ENCODE measurements at regions not wholly inside any gene's neighbourhood (a gene's known extent, or its start where the extent isn't known, plus 50 kb on each side); places are given as distances from the start of the nearest gene placed in this dataset.

DNA sequence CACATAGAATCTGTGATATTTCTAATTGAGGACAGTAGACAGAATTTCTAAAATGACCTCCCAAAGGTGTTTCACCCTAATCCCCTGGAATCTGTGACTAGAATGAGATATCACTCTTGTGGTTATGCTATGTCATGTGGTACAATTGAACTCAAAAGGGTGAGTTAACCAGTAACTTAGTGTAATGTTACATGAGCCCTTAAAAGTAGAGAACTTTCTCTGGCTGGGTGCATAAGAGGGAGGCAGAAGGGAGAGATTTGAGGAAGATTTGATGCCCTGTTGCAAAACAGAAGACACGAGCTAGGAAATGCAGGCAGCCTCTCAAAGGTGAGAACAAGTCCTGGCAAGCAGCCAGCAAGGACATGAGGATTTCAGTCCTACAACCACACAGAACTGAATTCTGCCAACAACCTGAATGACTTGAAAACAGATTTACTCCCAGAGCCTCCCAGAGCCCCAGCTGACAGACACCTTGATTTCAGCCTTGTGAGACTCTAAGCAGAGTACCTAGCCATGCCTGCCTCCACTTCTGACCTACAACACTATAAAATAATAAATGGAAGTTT lies 160.3 kb downstream of the MTHFS start:
- H3K79me2 ChIP-seq (ENCODE audit: insufficient read depth): no peaks in the 10 kb centered on the region
- H3K9me3 ChIP-seq: no peaks in the 10 kb centered on the region
- H3K9ac ChIP-seq: no peak overlapping the region
- WGBS (ENCODE audit: low lambda C conversion rate): 21% methylated on average over 1 of the region's 1 CpG
- ChIA-PET POLR2A (no interaction called here), CTCF (interaction anchor here (1.1 to 1.7 kb wide), 2 partner anchors 117 to 397 kb away, joined by 4 to 6 read pairs; no protein-coding TSS in a partner anchor)
- no peak for DNase-seq
- H3K4me3 ChIP-seq (ENCODE audit: low read depth in 2 of 2, low read length in 1 of 2): no peak overlapping the region
- TF ChIP-seq NFIC (IDR thresholded peaks at IDR 0.05; ENCODE audit: borderline replicate concordance) (no peak), NRF1 (IDR thresholded peaks at IDR 0.05; ENCODE audit: low read depth, low read length) (no peak), TEAD4 (IDR thresholded peaks at IDR 0.05; ENCODE audit: borderline replicate concordance, insufficient read depth) (no peak), RXRA (IDR thresholded peaks at IDR 0.05; ENCODE audit: borderline replicate concordance, low read depth) (no peak), SMC3 (IDR thresholded peaks at IDR 0.05; ENCODE audit: low read depth, low read length) (no peak), GATA2 (CRISPR knock-in tag; IDR thresholded peaks at IDR 0.05) (no peak), JUND (IDR thresholded peaks at IDR 0.05) (no peak), USF1 (IDR thresholded peaks at IDR 0.05; ENCODE audit: borderline replicate concordance, low read depth) (no peak), YY1 (IDR thresholded peaks at IDR 0.05; ENCODE audit: low read depth) (no peak), TAF1 (IDR thresholded peaks at IDR 0.05; ENCODE audit: borderline replicate concordance, low read depth, low read length) (no peak), CTCF (IDR thresholded peaks at IDR 0.05) (no peak), USF2 (IDR thresholded peaks at IDR 0.05; ENCODE audit: borderline replicate concordance, low read depth, low read length) (no peak), FOXM1 (IDR thresholded peaks at IDR 0.05; ENCODE audit: low read depth) (no peak), MXI1 (IDR thresholded peaks at IDR 0.05; ENCODE audit: low read depth, low read length) (no peak), ELF1 (IDR thresholded peaks at IDR 0.05) (no peak), EP300 (IDR thresholded peaks at IDR 0.05; ENCODE audit: borderline replicate concordance in 1 of 2, low read depth in 1 of 2, low read length in 1 of 2) (no peak), RFX5 (IDR thresholded peaks at IDR 0.05; ENCODE audit: low read length) (no peak), POLR2AphosphoS5 (IDR thresholded peaks at IDR 0.05; ENCODE audit: low read depth, low read length) (no peak)
- TF ChIP-seq, protein P1, sequence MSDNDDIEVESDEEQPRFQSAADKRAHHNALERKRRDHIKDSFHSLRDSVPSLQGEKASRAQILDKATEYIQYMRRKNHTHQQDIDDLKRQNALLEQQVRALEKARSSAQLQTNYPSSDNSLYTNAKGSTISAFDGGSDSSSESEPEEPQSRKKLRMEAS (IDR thresholded peaks at IDR 0.05; ENCODE audit: low read depth): no peak
- H2AFZ ChIP-seq (ENCODE audit: low read depth): no peak overlapping the region
- H3K9me2 ChIP-seq: no peaks in the 10 kb centered on the region
- no peak overlapping the region for H3K4me2 ChIP-seq
- H4K20me1 ChIP-seq (ENCODE audit: insufficient read depth): no peaks in the 10 kb centered on the region
- peaks cover 0 to 21% of the 10 kb centered on the region in 2 experiments; a peak in 2 of 4 replicates for H3K4me1 ChIP-seq (ENCODE audit: control insufficient read depth in 1 of 2, insufficient read depth in 2 of 2, low read depth in 1 of 2, low read length in 1 of 2)
- H3K27me3 ChIP-seq (ENCODE audit: insufficient read depth): no peaks in the 10 kb centered on the region
- H3K27ac ChIP-seq (ENCODE audit: low read depth in 2 of 2, low read length in 1 of 2): no peak overlapping the region
- no peaks in the 10 kb centered on the region for H3K36me3 ChIP-seq (replicated peaks in 1 of 2; ENCODE audit: control insufficient read depth in 1 of 2, insufficient read depth in 2 of 2, low read length in 1 of 2)
- H3F3A ChIP-seq (replicated peaks; ENCODE audit: insufficient read depth): no peaks in the 10 kb centered on the region
